Middle frontal gyrus (tissue), 1 donor: ENCODE measurements at regions not wholly inside any gene's neighbourhood (a gene's known extent, or its start where the extent isn't known, plus 50 kb on each side); places are given as distances from the start of the nearest gene placed in this dataset.
A peak's percentile ranks its signal among the peaks of the same experiment; 100 is the strongest.

Experiments used
- DNase-seq: peaks from one replicate; pipeline ENCODE4 v3.0.0-alpha.2; 2015; ENCODE audit warnings: low spot score; ENCODE audit errors: extremely low spot score

GRCh38 chr2:100660851-100661584, 98.2 kb downstream of the PDCL3 start:
- DNase-seq = no peak

DNA sequence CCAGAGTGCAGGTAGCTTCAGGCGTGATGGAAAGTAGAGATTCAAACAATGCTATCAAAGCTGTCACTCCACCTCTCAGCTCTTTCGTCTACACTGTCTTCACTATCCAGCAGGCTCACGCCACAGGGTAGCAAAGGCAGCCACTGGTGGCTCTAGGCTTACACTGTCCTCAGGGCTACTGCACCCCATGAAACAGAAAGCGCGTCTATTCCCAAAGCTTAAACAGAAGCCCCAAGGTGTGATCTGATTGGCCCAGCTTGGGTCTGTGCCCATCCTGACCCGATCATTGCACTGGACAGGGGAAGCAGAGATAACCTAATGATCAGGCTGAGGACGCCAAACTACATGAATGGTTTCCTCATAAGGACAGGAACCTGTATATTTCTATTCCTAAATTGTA, 100.1 kb downstream of the PDCL3 start:
- no peak for DNase-seq

GRCh38 chr2:100664021-100664755, 101.4 kb downstream of the PDCL3 start:
- no peak for DNase-seq

DNA sequence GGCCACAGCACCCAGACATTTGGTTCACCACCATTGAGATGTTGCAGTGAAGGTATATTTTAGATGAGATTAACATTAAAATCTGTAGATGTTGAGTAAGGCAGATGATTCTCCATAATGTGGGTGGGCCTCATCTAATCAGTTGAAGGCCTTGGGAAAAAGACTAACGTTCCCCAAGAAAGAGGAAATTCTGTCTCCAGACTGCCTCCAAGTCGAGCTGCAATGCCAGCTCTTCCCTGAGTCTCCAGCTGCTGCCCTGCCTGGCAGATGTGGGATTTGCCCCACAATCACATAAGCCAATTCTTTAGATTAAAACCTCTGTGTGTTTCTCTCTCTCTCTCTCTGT, 101.9 kb downstream of the PDCL3 start:
- no peak for DNase-seq

DNA sequence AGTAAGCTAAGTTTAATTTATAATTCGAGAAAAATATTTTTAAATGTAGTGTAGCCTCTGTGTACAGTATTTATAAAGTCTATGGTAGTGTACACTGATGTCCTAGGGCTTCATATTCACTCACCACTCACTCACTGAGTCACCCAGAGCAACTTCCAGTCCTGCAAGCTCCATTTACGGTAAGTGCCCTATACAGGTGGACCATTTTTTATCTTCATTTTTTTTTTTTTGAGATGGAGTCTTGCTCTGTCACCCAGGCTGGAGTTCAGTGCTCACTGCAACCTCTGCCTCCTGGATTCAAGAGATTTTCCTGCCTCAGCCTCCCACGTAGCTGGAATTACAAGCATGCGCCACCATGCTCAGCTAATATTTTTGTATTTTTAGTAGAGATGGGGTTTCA, 104.2 kb downstream of the PDCL3 start:
- no peak for DNase-seq

DNA sequence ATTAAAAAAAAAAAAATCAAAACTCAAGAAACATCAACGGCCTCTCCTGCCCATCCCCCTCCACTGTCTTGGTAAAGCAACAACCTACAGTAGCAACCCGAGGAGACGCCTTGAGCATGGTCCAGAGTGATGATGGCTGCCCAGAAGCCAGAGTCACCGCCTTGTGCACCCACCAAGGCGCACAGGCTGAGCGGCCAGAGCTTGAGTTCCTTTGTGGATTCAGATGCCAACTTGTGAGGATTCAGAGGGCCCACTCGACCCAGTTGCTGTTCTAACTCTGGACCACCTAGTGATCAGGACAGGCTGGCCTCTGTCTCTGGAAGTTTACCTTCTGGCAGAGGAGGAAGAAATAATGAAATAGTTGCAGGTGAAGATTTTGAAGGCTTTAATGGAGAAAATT, 105.0 kb downstream of the PDCL3 start:
- no peak for DNase-seq

GRCh38 chr2:100670232-100670631, 107.4 kb downstream of the PDCL3 start:
- no peak for DNase-seq

DNA sequence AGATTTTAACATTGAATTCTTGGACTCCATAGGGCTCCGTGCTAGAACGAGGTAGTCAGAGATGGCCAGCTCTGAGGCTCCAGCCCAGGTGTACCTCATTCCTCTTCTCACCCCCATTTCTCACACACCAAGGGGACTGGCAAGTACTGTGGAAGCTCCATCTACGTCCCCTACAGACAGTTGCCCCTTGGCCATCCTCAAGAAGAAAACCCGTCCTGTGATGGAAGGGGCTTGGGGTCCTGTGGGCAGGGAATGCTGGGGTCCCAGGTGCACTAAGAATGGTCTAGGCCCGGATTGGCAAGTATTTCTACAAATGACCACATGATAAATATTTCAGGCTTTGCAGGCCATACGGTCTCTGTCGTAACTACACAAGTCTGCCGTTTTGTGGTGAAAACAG, 110.3 kb downstream of the PDCL3 start:
- DNase-seq = no peak

DNA sequence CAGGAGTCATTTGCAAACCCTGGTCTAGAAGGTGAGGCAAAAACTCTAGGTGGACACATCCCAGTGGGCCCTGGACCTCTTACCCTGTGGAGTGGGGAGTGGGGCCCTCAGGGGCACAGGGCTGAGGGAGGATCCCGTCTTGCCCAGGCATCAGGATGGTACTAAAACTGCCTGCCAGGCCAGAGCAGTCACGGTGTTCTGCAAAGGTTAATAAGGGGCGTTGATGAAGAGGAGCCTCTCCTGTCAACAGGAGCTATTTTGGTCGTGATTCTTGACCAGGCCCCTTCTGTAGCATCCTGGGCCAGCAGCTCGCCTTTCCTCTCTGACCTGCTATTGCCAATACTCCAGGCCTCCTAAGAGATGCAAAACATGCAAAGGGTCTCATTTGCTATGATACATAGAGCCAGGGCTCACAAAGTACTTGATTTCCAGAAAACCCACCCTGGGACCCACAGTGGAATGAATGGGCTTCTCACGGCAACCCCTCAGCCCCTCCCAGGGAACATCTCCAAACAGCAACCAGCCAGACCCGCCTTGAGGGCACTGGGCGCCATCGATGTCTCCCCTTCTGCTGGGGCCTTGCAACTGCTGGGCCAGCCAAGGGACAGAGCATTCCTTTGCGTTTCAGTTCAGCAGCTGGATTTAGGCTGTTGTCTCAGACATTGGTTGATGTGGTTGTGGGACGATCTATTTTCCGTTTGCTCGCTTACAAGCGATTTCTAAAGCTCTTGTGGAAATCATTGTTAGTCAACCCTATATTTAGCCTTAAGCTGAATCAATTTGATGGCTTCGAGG, 111.1 kb downstream of the PDCL3 start:
- no peak for DNase-seq

DNA sequence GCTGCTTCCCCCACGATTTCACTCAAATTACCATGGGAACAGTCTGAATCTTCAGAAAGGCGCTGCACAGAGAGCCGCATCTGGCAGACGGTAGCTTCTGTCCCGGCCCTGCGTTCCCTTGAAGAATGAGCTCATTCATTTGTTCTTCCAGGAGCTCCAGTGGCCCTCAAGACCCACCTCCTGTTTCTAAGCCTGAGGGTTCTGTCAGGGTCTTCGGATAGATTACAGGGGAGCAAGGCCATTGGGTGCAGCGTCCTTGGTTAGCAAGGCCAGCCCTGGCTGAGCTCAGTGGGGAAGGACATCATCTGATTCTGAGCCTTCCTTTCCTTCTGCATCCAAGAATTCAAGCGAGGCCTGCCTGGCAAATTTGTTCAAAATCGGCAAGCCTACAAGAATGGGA, 111.9 kb downstream of the PDCL3 start:
- peak; percentile 22 for DNase-seq

- DNase-seq = no peak
Measured at GRCh38 chr2:100675373-100675772, 112.6 kb downstream of the PDCL3 start.

- DNase-seq = no peak
Measured at GRCh38 chr2:100675855-100676254, 113.1 kb downstream of the PDCL3 start.

GRCh38 chr2:100676346-100676745, 113.6 kb downstream of the PDCL3 start:
- DNase-seq = no peak

DNA sequence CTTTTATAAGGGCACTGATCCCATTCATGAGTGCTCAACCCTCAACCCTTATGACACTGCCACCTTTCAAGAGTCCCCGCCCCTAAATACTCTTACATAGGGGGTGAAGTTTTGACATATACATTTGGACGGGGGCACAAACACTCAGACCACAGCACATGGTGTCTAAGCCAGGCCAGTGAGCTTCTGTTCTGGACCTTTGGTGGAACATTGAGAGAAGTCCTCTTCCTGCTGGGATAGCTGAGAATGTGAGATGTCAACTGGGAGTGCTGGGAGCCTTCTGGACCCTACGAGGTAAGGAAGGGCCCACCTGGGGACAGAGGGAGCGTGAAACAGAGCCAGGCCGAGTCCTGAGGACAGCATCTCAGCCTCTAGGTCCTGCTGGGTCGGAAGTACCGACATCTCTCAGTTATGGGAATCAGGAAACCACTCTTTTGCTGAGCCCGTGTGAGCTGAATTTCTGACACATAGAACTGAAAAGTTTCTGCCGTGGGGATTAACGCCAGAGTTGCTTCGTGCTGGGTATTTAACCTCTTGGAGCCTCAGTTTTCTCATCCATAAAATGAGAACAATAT, 114.9 kb downstream of the PDCL3 start:
- DNase-seq = no peak

DNA sequence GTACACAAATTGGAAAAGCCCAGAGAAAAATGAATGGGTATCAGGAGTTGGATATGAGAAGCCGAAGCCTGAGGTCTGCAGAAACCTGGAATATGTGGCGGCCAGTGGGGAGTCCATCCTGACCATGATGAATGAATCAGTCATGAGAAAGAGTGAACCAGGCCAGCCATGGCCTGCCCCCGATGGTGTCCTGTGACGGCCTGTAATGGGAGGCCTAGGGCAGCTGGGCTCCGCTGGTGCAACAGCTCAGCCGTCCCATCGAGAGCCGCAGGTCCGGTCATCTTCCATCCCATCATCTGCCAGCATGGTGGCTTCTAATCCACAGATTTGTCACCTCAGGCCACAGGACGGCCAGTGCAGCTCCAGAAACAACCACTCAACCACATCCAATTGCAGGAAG, 116.4 kb downstream of the PDCL3 start:
- no peak for DNase-seq

GRCh38 chr2:100682536-100682935, 119.7 kb downstream of the PDCL3 start:
- DNase-seq = no peak

DNA sequence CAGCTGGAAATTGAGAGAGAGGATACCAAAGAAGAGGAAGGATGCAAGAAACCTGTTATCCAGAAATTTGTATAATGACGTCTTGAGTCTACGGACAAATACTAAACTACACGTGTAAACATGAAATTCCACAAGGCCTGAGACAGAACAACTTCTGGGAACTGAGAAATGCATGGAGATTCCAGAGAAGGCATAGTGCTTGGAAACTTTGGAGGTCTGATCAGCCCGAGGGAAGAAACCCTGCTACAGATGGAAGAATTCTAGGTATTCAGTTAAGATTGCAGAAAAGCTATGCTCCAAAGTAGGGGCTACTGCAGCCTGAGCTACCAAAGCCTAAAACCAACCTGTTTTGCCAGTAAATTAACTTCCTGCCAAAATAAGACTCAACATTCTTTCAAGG, 120.4 kb downstream of the PDCL3 start:
- DNase-seq = no peak

DNA sequence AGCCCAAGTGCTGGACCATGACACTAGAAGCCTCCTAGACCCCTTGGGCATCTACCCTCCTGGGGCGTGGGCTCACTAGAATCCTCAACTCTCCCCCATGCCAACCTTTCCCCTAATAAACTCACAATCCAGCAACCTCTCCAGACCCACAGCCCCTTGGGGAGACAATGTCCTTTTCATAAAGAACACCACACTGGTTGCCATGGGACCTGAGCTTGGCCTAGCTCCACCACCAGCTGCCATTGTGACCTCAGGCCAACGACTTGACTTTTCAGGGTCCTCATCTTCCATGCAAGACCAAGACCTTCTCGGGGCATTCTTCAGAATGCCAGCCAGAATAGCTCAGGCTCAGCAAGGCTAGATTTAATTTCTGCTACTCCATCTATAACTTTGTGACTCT, 128.1 kb upstream of the NPAS2 start:
- no peak for DNase-seq

GRCh38 chr2:100692381-100692780, 127.6 kb upstream of the NPAS2 start:
- no peak for DNase-seq

- no peak for DNase-seq
Measured at GRCh38 chr2:100692906-100693305, 127.0 kb upstream of the NPAS2 start.

DNA sequence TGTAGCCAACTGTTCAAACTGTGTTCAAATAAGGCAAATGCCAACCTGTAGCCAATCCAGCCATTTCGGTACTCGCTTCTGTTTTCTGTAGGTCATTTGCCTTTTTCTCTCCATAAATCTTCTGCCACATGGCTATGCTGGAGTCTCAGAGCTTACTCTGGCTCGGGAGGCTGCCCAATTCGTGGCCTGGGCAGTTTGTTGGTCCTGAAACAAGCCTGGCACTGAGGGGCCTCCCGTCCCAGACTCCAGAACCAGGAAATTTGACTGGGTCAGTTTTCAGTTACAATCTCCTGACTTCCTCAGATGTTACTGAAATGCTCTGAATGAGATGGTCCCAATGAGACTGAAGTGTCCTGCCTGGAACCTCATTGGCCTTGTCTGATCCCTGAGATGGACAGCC, 120.8 kb upstream of the NPAS2 start:
- no peak for DNase-seq
